Neural progenitor cell (in vitro differentiated cells): ENCODE measurements at regions not wholly inside any gene's neighbourhood (a gene's known extent, or its start where the extent isn't known, plus 50 kb on each side); places are given as distances from the start of the nearest gene placed in this dataset.

ENCODE experiments used
- DNase-seq: peaks from one replicate; pipeline ENCODE4 v3.0.0-alpha.2; 2016; ENCODE audit warnings: low spot score
- H2AFZ ChIP-seq: fragments of 200-600 bp; sonication (generic); replicated peaks from 2 replicates; pipeline ENCODE4 v1.6.1; 2016; ENCODE audit warnings: antibody characterized with exemption
- H3F3A ChIP-seq: fragments of 200-600 bp; sonication (generic); 2 replicates; pipeline ENCODE4 v1.6.1; 2016; ENCODE audit warnings: antibody characterized with exemption, low read depth
- H3K27ac ChIP-seq: fragments of 200-600 bp; sonication (generic); 2 replicates; pipeline ENCODE4 v1.5.1; 2016; ENCODE audit warnings: mild to moderate bottlenecking
- H3K27me3 ChIP-seq: fragments of 200-600 bp; sonication (generic); 2 replicates; pipeline ENCODE4 v1.6.1; 2016; ENCODE audit warnings: mild to moderate bottlenecking, moderate library complexity
- H3K36me3 ChIP-seq: fragments of 200-600 bp; sonication (generic); 2 replicates; pipeline ENCODE4 v1.5.1; 2016
- H3K4me1 ChIP-seq: fragments of 200-600 bp; sonication (generic); 2 replicates; pipeline ENCODE4 v1.6.1; 2016; ENCODE audit warnings: mixed run types
- H3K4me2 ChIP-seq: fragments of 200-600 bp; sonication (generic); 2 replicates; pipeline ENCODE4 v1.6.1; 2016
- H3K4me3 ChIP-seq: fragments of 200-600 bp; sonication (generic); 2 replicates; pipeline ENCODE4 v1.5.1; 2016
- H3K79me2 ChIP-seq: fragments of 200-600 bp; sonication (generic); 2 replicates; pipeline ENCODE4 v1.6.1; 2016; ENCODE audit warnings: low read depth
- H3K9ac ChIP-seq: fragments of 200-600 bp; sonication (generic); 2 replicates; pipeline ENCODE4 v1.6.1; 2016
- H3K9me3 ChIP-seq: fragments of 200-600 bp; sonication (generic); 2 replicates; pipeline ENCODE4 v1.5.1; 2016; ENCODE audit warnings: low read depth
- H4K20me1 ChIP-seq: fragments of 200-600 bp; sonication (generic); 2 replicates; pipeline ENCODE4 v1.6.1; 2016; ENCODE audit warnings: low read depth
- H3K27ac Mint-ChIP-seq: 3 replicates; pipeline ENCODE4 v1.8.0; 2021; ENCODE audit warnings: mixed read lengths
- H3K27me3 Mint-ChIP-seq: 2 replicates; pipeline ENCODE4 v1.8.0; 2022; ENCODE audit warnings: low read depth, mild to moderate bottlenecking, inconsistent platforms, moderate library complexity, mixed read lengths; ENCODE audit not compliant: insufficient read depth
- H3K36me3 Mint-ChIP-seq: 3 replicates; pipeline ENCODE4 v1.8.0; 2021; ENCODE audit warnings: mixed read lengths
- H3K4me1 Mint-ChIP-seq: 3 replicates; pipeline ENCODE4 v1.8.0; 2021; ENCODE audit warnings: mixed read lengths
- H3K4me3 Mint-ChIP-seq: 3 replicates; pipeline ENCODE4 v1.8.0; 2021; ENCODE audit warnings: mild to moderate bottlenecking, moderate library complexity, mixed read lengths
- H3K9me3 Mint-ChIP-seq: 3 replicates; pipeline ENCODE4 v1.8.0; 2020; ENCODE audit warnings: mixed read lengths
- EZH2 ChIP-seq: fragments of 200-600 bp; sonication (generic); IDR thresholded peaks from 2 replicates; pipeline ENCODE4 v1.6.1; 2017; ENCODE audit warnings: antibody characterized with exemption, mild to moderate bottlenecking, moderate library complexity
- EZH2phosphoT487 ChIP-seq: fragments of 200-600 bp; sonication (generic); IDR thresholded peaks from 2 replicates; pipeline ENCODE4 v1.6.1; 2017; ENCODE audit warnings: antibody characterized with exemption
- TF ChIP-seq, protein P1 (sequence below): fragments of 200-600 bp; sonication (generic); IDR thresholded peaks from 2 replicates; pipeline ENCODE4 v1.5.1; 2017; ENCODE audit warnings: antibody characterized with exemption, mild to moderate bottlenecking

DNA sequence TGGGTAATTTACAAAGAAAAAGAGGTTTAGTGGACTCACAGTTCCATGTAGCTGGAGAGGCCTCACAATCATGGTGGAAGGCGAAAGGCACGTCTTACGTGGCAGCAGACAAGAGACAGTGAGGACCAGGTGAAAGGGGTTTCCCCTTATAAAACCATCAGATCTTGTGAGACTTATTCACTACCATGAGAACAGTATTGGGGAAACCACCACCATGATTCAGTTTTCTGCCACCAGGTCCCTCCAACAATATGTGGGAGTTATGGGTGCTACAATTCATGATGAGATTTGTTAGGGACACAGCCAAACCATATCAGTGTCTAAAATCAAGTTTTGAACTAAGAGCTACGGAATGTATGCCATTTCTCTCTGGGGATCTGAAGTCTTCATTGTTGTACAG lies 354.8 kb upstream of the C2CD4B start:
- Histone ChIP-seq H3K27ac (no peak overlapping the region), H3K9me3 (no peaks in the 10 kb centered on the region), H3F3A (no peaks in the 10 kb centered on the region), H3K27me3 (no peaks in the 10 kb centered on the region), H4K20me1 (no peaks in the 10 kb centered on the region), H3K4me1 (peaks cover 18% of the 10 kb centered on the region), H3K4me3 (no peak overlapping the region), H3K36me3 (no peaks in the 10 kb centered on the region), H3K4me2 (no peak overlapping the region), H2AFZ (no peak overlapping the region), H3K9ac (no peak overlapping the region), H3K79me2 (no peaks in the 10 kb centered on the region)
- peaks cover 24% of the 10 kb centered on the region for H3K4me1 Mint-ChIP-seq
- no peaks in the 10 kb centered on the region for H3K36me3 Mint-ChIP-seq
- H3K27me3 Mint-ChIP-seq, result peaks cover 2% of the 10 kb centered on the region
- no peak overlapping the region for H3K27ac Mint-ChIP-seq
- TF ChIP-seq, protein P1, sequence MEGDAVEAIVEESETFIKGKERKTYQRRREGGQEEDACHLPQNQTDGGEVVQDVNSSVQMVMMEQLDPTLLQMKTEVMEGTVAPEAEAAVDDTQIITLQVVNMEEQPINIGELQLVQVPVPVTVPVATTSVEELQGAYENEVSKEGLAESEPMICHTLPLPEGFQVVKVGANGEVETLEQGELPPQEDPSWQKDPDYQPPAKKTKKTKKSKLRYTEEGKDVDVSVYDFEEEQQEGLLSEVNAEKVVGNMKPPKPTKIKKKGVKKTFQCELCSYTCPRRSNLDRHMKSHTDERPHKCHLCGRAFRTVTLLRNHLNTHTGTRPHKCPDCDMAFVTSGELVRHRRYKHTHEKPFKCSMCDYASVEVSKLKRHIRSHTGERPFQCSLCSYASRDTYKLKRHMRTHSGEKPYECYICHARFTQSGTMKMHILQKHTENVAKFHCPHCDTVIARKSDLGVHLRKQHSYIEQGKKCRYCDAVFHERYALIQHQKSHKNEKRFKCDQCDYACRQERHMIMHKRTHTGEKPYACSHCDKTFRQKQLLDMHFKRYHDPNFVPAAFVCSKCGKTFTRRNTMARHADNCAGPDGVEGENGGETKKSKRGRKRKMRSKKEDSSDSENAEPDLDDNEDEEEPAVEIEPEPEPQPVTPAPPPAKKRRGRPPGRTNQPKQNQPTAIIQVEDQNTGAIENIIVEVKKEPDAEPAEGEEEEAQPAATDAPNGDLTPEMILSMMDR, result no peak
- no peak for TF ChIP-seq EZH2
- H3K9me3 Mint-ChIP-seq, result no peaks in the 10 kb centered on the region
- no peak overlapping the region for H3K4me3 Mint-ChIP-seq
- DNase-seq, result no peak

DNA sequence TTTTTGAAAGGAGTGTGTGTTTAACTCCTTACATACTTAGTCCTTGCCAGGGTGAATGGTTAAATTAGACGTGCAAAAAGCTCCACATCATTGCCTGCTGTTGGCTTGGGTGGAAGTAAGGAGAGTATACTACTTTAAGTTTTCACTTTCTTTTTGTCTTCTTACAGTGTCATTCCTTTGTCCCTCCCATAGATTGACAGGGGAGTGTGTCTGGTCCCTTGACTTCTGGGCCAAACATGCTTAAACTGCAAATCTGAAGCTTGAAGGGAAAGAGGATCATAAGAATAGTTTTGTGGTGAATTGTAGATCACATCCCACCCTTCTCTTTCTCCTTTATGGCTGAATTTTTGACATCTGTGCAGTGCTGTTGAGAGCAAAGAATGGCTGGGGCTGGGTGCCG lies 355.8 kb upstream of the C2CD4B start:
- no peak overlapping the region for H3K4me2 ChIP-seq
- H3K9me3 ChIP-seq, result no peaks in the 10 kb centered on the region
- H3F3A ChIP-seq, result no peaks in the 10 kb centered on the region
- H3K4me1 Mint-ChIP-seq, result peaks cover 24% of the 10 kb centered on the region
- no peak for DNase-seq
- no peak overlapping the region for H2AFZ ChIP-seq
- H3K4me3 ChIP-seq, result no peak overlapping the region
- H4K20me1 ChIP-seq, result no peaks in the 10 kb centered on the region
- H3K36me3 ChIP-seq, result no peaks in the 10 kb centered on the region
- no peak overlapping the region for H3K9ac ChIP-seq
- H3K36me3 Mint-ChIP-seq, result no peaks in the 10 kb centered on the region
- H3K4me1 ChIP-seq, result peaks cover 18% of the 10 kb centered on the region
- TF ChIP-seq, protein P1, result no peak
- TF ChIP-seq EZH2phosphoT487, result no peak
- TF ChIP-seq EZH2, result no peak
- H3K27me3 Mint-ChIP-seq, result peaks cover 2% of the 10 kb centered on the region
- no peaks in the 10 kb centered on the region for H3K9me3 Mint-ChIP-seq
- no peaks in the 10 kb centered on the region for H3K79me2 ChIP-seq
- H3K4me3 Mint-ChIP-seq, result no peak overlapping the region
- H3K27ac ChIP-seq, result no peak overlapping the region
- H3K27me3 ChIP-seq, result no peaks in the 10 kb centered on the region
- H3K27ac Mint-ChIP-seq, result no peak overlapping the region

DNA sequence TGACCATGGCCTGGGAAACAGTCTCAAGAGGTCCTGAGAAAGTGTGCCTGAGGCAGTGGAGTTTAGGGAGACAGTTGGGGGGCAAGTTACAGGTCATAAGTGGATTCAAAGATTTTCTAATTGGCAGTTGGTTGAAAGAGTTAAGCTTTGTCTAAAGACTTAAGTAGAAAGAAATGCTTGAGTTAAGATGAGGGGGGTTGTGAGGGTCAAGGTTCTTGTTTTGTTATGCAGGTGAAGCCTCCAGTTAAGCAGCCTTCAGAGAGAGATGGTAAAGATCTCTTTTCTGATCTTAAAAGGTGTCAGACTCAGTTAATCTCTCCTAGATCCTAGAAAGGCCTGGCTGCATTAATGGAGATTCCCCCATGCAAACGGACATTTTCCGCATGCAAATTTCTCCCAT lies 356.3 kb upstream of the C2CD4B start:
- Histone ChIP-seq H3K79me2 (no peaks in the 10 kb centered on the region), H3K4me3 (no peak overlapping the region), H2AFZ (no peak overlapping the region), H3K9me3 (no peaks in the 10 kb centered on the region), H3F3A (no peaks in the 10 kb centered on the region), H3K4me2 (peak overlapping the region; percentile 16), H3K4me1 (peaks cover 18% of the 10 kb centered on the region), H3K9ac (no peak overlapping the region), H3K36me3 (no peaks in the 10 kb centered on the region), H3K27me3 (no peaks in the 10 kb centered on the region), H4K20me1 (no peaks in the 10 kb centered on the region), H3K27ac (no peak overlapping the region)
- Mint-ChIP-seq H3K4me3 (peak overlapping the region; percentile 51), H3K4me1 (peaks cover 24% of the 10 kb centered on the region), H3K36me3 (no peaks in the 10 kb centered on the region), H3K27me3 (peaks cover 2% of the 10 kb centered on the region), H3K9me3 (no peaks in the 10 kb centered on the region), H3K27ac (peak overlapping the region; percentile 19)
- no peak for DNase-seq
- TF ChIP-seq EZH2phosphoT487, result no peak
- TF ChIP-seq EZH2, result no peak
- TF ChIP-seq, protein P1, result no peak

DNA sequence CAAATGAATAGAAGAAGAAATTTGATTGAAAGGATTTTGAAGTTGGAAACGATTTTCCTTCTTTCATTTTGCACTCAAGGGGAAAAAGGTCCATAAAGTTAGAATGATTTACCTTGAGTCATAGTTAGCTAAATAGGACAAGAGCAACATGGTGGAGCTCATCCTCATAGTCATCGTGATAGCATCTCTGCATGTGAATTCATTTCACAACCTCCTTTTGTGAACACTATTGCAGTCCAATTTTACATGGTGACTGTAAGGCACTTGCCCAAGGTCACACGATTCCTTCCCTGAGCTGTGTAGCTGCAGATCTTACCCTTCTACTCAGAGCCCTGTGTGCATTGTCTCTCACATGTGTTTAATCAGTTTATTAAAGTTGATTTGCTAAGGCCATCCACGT lies 359.8 kb upstream of the C2CD4B start:
- Histone ChIP-seq H3K4me3 (no peak overlapping the region), H4K20me1 (no peaks in the 10 kb centered on the region), H3K4me1 (peaks cover 18% of the 10 kb centered on the region), H3K4me2 (no peak overlapping the region), H3F3A (no peaks in the 10 kb centered on the region), H3K27ac (no peak overlapping the region), H2AFZ (no peak overlapping the region), H3K27me3 (no peaks in the 10 kb centered on the region), H3K9ac (no peak overlapping the region), H3K79me2 (no peaks in the 10 kb centered on the region), H3K9me3 (no peaks in the 10 kb centered on the region), H3K36me3 (no peaks in the 10 kb centered on the region)
- no peak for DNase-seq
- H3K36me3 Mint-ChIP-seq, result no peaks in the 10 kb centered on the region
- no peak overlapping the region for H3K27ac Mint-ChIP-seq
- no peaks in the 10 kb centered on the region for H3K27me3 Mint-ChIP-seq
- peaks cover 24% of the 10 kb centered on the region for H3K4me1 Mint-ChIP-seq
- no peaks in the 10 kb centered on the region for H3K9me3 Mint-ChIP-seq
- H3K4me3 Mint-ChIP-seq, result no peak overlapping the region
- TF ChIP-seq, protein P1, result no peak
- no peak for TF ChIP-seq EZH2
